Neural progenitor cell (in vitro differentiated cells): ENCODE measurements at regions not wholly inside any gene's neighbourhood (a gene's known extent, or its start where the extent isn't known, plus 50 kb on each side); places are given as distances from the start of the nearest gene placed in this dataset.
"Not testable (repeated sequence)": the region's sequence is repeated elsewhere in the genome, so short reads cannot be mapped to it uniquely, and the experiment has no call there.

ENCODE experiments used
- DNase-seq: peaks from one replicate; pipeline ENCODE4 v3.0.0-alpha.2; 2016; ENCODE audit warnings: low spot score
- H2AFZ ChIP-seq: fragments of 200-600 bp; sonication (generic); replicated peaks from 2 replicates; pipeline ENCODE4 v1.6.1; 2016; ENCODE audit warnings: antibody characterized with exemption
- H3F3A ChIP-seq: fragments of 200-600 bp; sonication (generic); 2 replicates; pipeline ENCODE4 v1.6.1; 2016; ENCODE audit warnings: antibody characterized with exemption, low read depth
- H3K27ac ChIP-seq: fragments of 200-600 bp; sonication (generic); 2 replicates; pipeline ENCODE4 v1.5.1; 2016; ENCODE audit warnings: mild to moderate bottlenecking
- H3K27me3 ChIP-seq: fragments of 200-600 bp; sonication (generic); 2 replicates; pipeline ENCODE4 v1.6.1; 2016; ENCODE audit warnings: mild to moderate bottlenecking, moderate library complexity
- H3K36me3 ChIP-seq: fragments of 200-600 bp; sonication (generic); 2 replicates; pipeline ENCODE4 v1.5.1; 2016
- H3K4me1 ChIP-seq: fragments of 200-600 bp; sonication (generic); 2 replicates; pipeline ENCODE4 v1.6.1; 2016; ENCODE audit warnings: mixed run types
- H3K4me2 ChIP-seq: fragments of 200-600 bp; sonication (generic); 2 replicates; pipeline ENCODE4 v1.6.1; 2016
- H3K4me3 ChIP-seq: fragments of 200-600 bp; sonication (generic); 2 replicates; pipeline ENCODE4 v1.5.1; 2016
- H3K79me2 ChIP-seq: fragments of 200-600 bp; sonication (generic); 2 replicates; pipeline ENCODE4 v1.6.1; 2016; ENCODE audit warnings: low read depth
- H3K9ac ChIP-seq: fragments of 200-600 bp; sonication (generic); 2 replicates; pipeline ENCODE4 v1.6.1; 2016
- H3K9me3 ChIP-seq: fragments of 200-600 bp; sonication (generic); 2 replicates; pipeline ENCODE4 v1.5.1; 2016; ENCODE audit warnings: low read depth
- H4K20me1 ChIP-seq: fragments of 200-600 bp; sonication (generic); 2 replicates; pipeline ENCODE4 v1.6.1; 2016; ENCODE audit warnings: low read depth
- H3K27ac Mint-ChIP-seq: 3 replicates; pipeline ENCODE4 v1.8.0; 2021; ENCODE audit warnings: mixed read lengths
- H3K27me3 Mint-ChIP-seq: 2 replicates; pipeline ENCODE4 v1.8.0; 2022; ENCODE audit warnings: low read depth, mild to moderate bottlenecking, inconsistent platforms, moderate library complexity, mixed read lengths; ENCODE audit not compliant: insufficient read depth
- H3K36me3 Mint-ChIP-seq: 3 replicates; pipeline ENCODE4 v1.8.0; 2021; ENCODE audit warnings: mixed read lengths
- H3K4me1 Mint-ChIP-seq: 3 replicates; pipeline ENCODE4 v1.8.0; 2021; ENCODE audit warnings: mixed read lengths
- H3K4me3 Mint-ChIP-seq: 3 replicates; pipeline ENCODE4 v1.8.0; 2021; ENCODE audit warnings: mild to moderate bottlenecking, moderate library complexity, mixed read lengths
- H3K9me3 Mint-ChIP-seq: 3 replicates; pipeline ENCODE4 v1.8.0; 2020; ENCODE audit warnings: mixed read lengths
- CTCF ChIP-seq: fragments of 200-600 bp; sonication (generic); IDR thresholded peaks from 2 replicates; pipeline ENCODE4 v1.5.1; 2017; ENCODE audit warnings: antibody characterized with exemption, mild to moderate bottlenecking
- EZH2 ChIP-seq: fragments of 200-600 bp; sonication (generic); IDR thresholded peaks from 2 replicates; pipeline ENCODE4 v1.6.1; 2017; ENCODE audit warnings: antibody characterized with exemption, mild to moderate bottlenecking, moderate library complexity
- EZH2phosphoT487 ChIP-seq: fragments of 200-600 bp; sonication (generic); IDR thresholded peaks from 2 replicates; pipeline ENCODE4 v1.6.1; 2017; ENCODE audit warnings: antibody characterized with exemption

DNA sequence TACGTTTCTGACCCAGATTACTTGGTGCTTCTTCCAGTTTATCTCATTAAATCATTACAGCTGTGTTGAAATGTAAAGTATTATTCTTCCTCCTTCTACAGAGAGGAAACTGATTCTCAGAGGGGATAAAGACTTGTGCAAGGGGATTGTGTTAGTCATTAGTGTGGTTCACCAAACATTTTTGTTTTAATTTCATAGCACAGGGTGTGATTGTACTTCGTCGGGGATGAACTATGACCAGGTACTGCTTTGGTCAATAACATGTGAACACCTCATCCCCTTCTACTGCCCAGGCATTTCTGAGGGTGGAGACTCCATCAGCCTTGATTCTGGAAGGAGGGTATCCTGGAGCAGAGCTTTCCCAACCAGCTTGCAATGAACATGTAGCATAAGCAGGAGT is 120.2 kb upstream of the ALX4 start:
- Histone ChIP-seq H3K4me3 (no peak overlapping the region), H3K36me3 (no peaks in the 10 kb centered on the region), H3K9ac (no peak overlapping the region), H3K27ac (no peak overlapping the region), H3K79me2 (no peaks in the 10 kb centered on the region), H3K27me3 (peaks cover 27% of the 10 kb centered on the region), H2AFZ (no peak overlapping the region), H3K9me3 (no peaks in the 10 kb centered on the region), H3F3A (peaks cover 5% of the 10 kb centered on the region), H3K4me2 (no peak overlapping the region), H4K20me1 (no peaks in the 10 kb centered on the region), H3K4me1 (peaks cover 18% of the 10 kb centered on the region)
- Mint-ChIP-seq H3K4me1 (peaks cover 17% of the 10 kb centered on the region), H3K9me3 (peaks cover 2% of the 10 kb centered on the region), H3K4me3 (no peak overlapping the region), H3K27ac (no peak overlapping the region), H3K36me3 (no peaks in the 10 kb centered on the region), H3K27me3 (peaks cover 8% of the 10 kb centered on the region)
- no peak for TF ChIP-seq EZH2phosphoT487
- no peak for TF ChIP-seq CTCF
- no peak for TF ChIP-seq EZH2
- no peak for DNase-seq

DNA sequence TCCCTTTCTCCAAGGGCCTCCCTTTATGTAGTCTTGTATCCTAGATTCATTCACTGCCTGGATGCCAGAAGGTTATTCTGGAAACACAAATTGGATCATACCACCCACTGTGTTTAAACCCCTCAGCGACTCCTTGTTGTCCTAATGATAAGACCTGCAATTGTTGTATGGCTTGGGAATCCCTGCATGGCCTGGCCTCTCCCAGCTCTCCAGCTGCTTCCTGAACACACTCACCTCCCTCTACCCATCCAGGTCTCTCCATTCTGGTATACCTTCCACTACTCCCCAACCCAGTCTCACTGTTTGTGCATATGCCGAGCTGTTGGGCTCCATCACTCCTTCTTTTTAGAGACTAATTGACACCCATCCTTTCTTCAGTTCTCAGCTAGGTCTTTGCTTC is 124.3 kb upstream of the ALX4 start:
- H3K4me3 ChIP-seq = no peak overlapping the region

DNA sequence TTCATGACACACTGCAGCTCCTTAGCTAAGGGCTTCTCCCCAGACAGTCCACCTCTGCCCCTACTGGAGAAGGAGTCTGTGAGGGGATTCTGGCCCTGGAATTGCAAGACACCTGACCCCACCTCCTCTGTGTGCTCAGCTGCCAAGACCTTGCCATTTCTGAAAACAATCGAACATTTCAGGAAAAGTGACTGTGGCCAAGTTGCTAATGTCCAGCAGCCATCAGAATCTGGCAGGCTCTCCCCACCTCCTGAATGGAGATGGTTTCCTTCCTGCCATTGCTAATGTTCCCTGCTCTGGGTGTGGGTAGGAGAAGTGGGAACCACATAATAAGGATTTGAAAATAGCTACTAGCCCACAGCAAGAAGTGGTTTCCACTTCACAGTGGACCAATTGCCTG is 127.2 kb upstream of the ALX4 start:
- Histone ChIP-seq H3K4me3 (no peak overlapping the region), H3K36me3 (no peaks in the 10 kb centered on the region), H3K9me3 (no peaks in the 10 kb centered on the region), H3K27me3 (peaks cover 17% of the 10 kb centered on the region), H4K20me1 (no peaks in the 10 kb centered on the region), H3K9ac (no peak overlapping the region), H3F3A (peaks cover 5% of the 10 kb centered on the region), H3K4me2 (no peak overlapping the region), H2AFZ (no peak overlapping the region), H3K4me1 (peaks cover 5% of the 10 kb centered on the region), H3K79me2 (no peaks in the 10 kb centered on the region), H3K27ac (no peak overlapping the region)
- Mint-ChIP-seq H3K9me3 (peaks cover 17% of the 10 kb centered on the region), H3K27me3 (peaks cover 11% of the 10 kb centered on the region), H3K36me3 (no peaks in the 10 kb centered on the region), H3K4me3 (no peak overlapping the region), H3K27ac (no peak overlapping the region), H3K4me1 (peaks cover 5% of the 10 kb centered on the region)
- TF ChIP-seq EZH2 = no peak
- TF ChIP-seq EZH2phosphoT487 = no peak
- no peak for TF ChIP-seq CTCF
- no peak for DNase-seq

More for the DNA sequence above, 124.3 kb upstream of the ALX4 start:
- Histone ChIP-seq H3K27ac (no peak overlapping the region), H3K9me3 (no peaks in the 10 kb centered on the region), H3K79me2 (no peaks in the 10 kb centered on the region), H3K4me2 (no peak overlapping the region), H3K9ac (no peak overlapping the region), H3K27me3 (peaks cover 27% of the 10 kb centered on the region), H3K36me3 (no peaks in the 10 kb centered on the region), H4K20me1 (no peaks in the 10 kb centered on the region), H3K4me1 (peaks cover 5% of the 10 kb centered on the region), H3F3A (peaks cover 5% of the 10 kb centered on the region), H2AFZ (no peak overlapping the region)
- TF ChIP-seq EZH2 = no peak
- TF ChIP-seq EZH2phosphoT487 = no peak
- TF ChIP-seq CTCF = no peak
- Mint-ChIP-seq H3K9me3 (peaks cover 2% of the 10 kb centered on the region), H3K36me3 (no peaks in the 10 kb centered on the region), H3K27me3 (peaks cover 11% of the 10 kb centered on the region), H3K4me3 (no peak overlapping the region), H3K27ac (no peak overlapping the region), H3K4me1 (peaks cover 5% of the 10 kb centered on the region)
- DNase-seq = peak; percentile 25

GRCh38 chr11:44442893-44443673 is 122.4 kb upstream of the CD82 start:
- H3K36me3 ChIP-seq, H4K20me1 ChIP-seq, DNase-seq, H3K27ac Mint-ChIP-seq, H3K36me3 Mint-ChIP-seq, H3K9ac ChIP-seq, H3K4me3 ChIP-seq, H3K27ac ChIP-seq, H3K27me3 Mint-ChIP-seq, H3K27me3 ChIP-seq, H3K9me3 ChIP-seq, H3K4me3 Mint-ChIP-seq, H3K4me1 Mint-ChIP-seq, H3K79me2 ChIP-seq, H2AFZ ChIP-seq: not testable (repeated sequence)
- Histone ChIP-seq H3K4me2 (peak overlapping the region; percentile 36), H3K4me1 (peaks cover 12% of the 10 kb centered on the region), H3F3A (peaks cover 14% of the 10 kb centered on the region)
- peaks cover 18% of the 10 kb centered on the region for H3K9me3 Mint-ChIP-seq
